ENCODE measurements at regions not wholly inside any gene's neighbourhood (a gene's known extent, or its start where the extent isn't known, plus 50 kb on each side); places are given as distances from the start of the nearest gene placed in this dataset.

GRCh38 chr22:22154040-22154439, 90.5 kb upstream of the VPREB1 start:
- TF ChIP-seq CTCF (IDR thresholded peaks at IDR 0.05; ENCODE audit: extremely low read depth in 1 of 2, insufficient read depth in 1 of 2, low read depth in 1 of 2, low read length in 2 of 2), result no peak
- TF ChIP-seq POLR2A (IDR thresholded peaks at IDR 0.05; ENCODE audit: low read depth, low read length), result no peak
- TF ChIP-seq POLR2AphosphoS5 (IDR thresholded peaks at IDR 0.05; ENCODE audit: insufficient read depth, low read depth, low read length), result no peak

Measured in endothelial cell of umbilical vein (primary cell).